Esophagus muscularis mucosa (tissue), 4 donors: ENCODE measurements at regions not wholly inside any gene's neighbourhood (a gene's known extent, or its start where the extent isn't known, plus 50 kb on each side); places are given as distances from the start of the nearest gene placed in this dataset.

Experiments used
- DNase-seq: peaks from one replicate; pipeline ENCODE4 v3.0.0-alpha.2; 2017; ENCODE audit errors: extremely low spot score
- H3K27ac ChIP-seq, 4 donors: fragments of 200-600 bp; sonication (generic); replicated peaks in 1 of 4; 1 replicate in 3 of 4; 2 replicates in 1 of 4; pipeline ENCODE4 v1.5.1; 2016 to 2019; ENCODE audit warnings: mild to moderate bottlenecking in 1 of 4
- H3K27me3 ChIP-seq, 4 donors: fragments of 200-600 bp; sonication (generic); one replicate each; pipeline versions ENCODE4 v1.5.1 to v1.6.0; 2016 to 2019
- H3K36me3 ChIP-seq, 4 donors: fragments of 200-600 bp; sonication (generic); one replicate each; pipeline ENCODE4 v1.5.1; 2016 to 2019
- H3K4me1 ChIP-seq, 4 donors: fragments of 200-600 bp; sonication (generic); one replicate each; pipeline ENCODE4 v1.5.1; 2016 to 2019
- H3K4me3 ChIP-seq, 4 donors: fragments of 200-600 bp; sonication (generic); 1 replicate in 2 of 4; 2 replicates in 2 of 4; pipeline ENCODE4 v1.5.1; 2016 to 2019; ENCODE audit warnings: mild to moderate bottlenecking in 4 of 4, moderate library complexity in 1 of 4
- H3K9me3 ChIP-seq, 4 donors: fragments of 200-600 bp; sonication (generic); 1 replicate in 3 of 4; 2 replicates in 1 of 4; pipeline ENCODE4 v1.5.1; 2016 to 2019
- EP300 ChIP-seq: sonication (generic); formaldehyde crosslinking; IDR thresholded peaks from one replicate; pipeline ENCODE4 v1.6.1; 2017; ENCODE audit warnings: antibody characterized with exemption
- POLR2A ChIP-seq: fragments of 450-650 bp; IDR thresholded peaks from one replicate; pipeline ENCODE4 v1.6.1; 2017; ENCODE audit warnings: antibody characterized with exemption, moderate library complexity, mild to moderate bottlenecking, low read depth
- POLR2AphosphoS5 ChIP-seq, 2 donors: sonication (generic); formaldehyde crosslinking; IDR thresholded peaks; one replicate each; pipeline ENCODE4 v1.6.1; 2017; ENCODE audit warnings: antibody characterized with exemption in 2 of 2
- WGBS: methylation state at CpG from one replicate; pipeline ENCODE4 v1.1.5; 2018; 5-methylcytosine and 5-hydroxymethylcytosine counted together
- intact Hi-C: fragments of 100-400 bp; cut with DNase I; formaldehyde crosslinking; loops from one replicate; pipeline ENCODE4 v1.15.1; 2023
- TF ChIP-seq, protein P1 (sequence below), 3 experiments: fragments of 200-600 bp in 2 of 3; fragments of 450-650 bp in 1 of 3; sonication (generic) in 2 of 3; IDR thresholded peaks; one replicate each; pipeline ENCODE4 v1.5.1; 2017 to 2019; ENCODE audit warnings: antibody characterized with exemption in 3 of 3, mild to moderate bottlenecking in 2 of 3, moderate library complexity in 1 of 3

GRCh38 chr1:87702455-87702854 lies 373.8 kb downstream of the LMO4 start:
- Histone ChIP-seq H3K27ac (no peak overlapping the region), H3K27me3 (no peaks in the 10 kb centered on the region), H3K4me1 (no peaks in the 10 kb centered on the region), H3K36me3 (no peaks in the 10 kb centered on the region), H3K4me3 (no peak overlapping the region), H3K9me3 (peaks cover 0 to 19% (median 15%) of the 10 kb centered on the region in 4 donors)
- intact Hi-C loops, result no loop called here
- TF ChIP-seq EP300, result no peak
- TF ChIP-seq POLR2A, result no peak
- no peak for TF ChIP-seq POLR2AphosphoS5 (IDR thresholded peaks at IDR 0.05)
- TF ChIP-seq, protein P1, sequence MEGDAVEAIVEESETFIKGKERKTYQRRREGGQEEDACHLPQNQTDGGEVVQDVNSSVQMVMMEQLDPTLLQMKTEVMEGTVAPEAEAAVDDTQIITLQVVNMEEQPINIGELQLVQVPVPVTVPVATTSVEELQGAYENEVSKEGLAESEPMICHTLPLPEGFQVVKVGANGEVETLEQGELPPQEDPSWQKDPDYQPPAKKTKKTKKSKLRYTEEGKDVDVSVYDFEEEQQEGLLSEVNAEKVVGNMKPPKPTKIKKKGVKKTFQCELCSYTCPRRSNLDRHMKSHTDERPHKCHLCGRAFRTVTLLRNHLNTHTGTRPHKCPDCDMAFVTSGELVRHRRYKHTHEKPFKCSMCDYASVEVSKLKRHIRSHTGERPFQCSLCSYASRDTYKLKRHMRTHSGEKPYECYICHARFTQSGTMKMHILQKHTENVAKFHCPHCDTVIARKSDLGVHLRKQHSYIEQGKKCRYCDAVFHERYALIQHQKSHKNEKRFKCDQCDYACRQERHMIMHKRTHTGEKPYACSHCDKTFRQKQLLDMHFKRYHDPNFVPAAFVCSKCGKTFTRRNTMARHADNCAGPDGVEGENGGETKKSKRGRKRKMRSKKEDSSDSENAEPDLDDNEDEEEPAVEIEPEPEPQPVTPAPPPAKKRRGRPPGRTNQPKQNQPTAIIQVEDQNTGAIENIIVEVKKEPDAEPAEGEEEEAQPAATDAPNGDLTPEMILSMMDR (IDR thresholded peaks at IDR 0.05), result no peak
- no peak for DNase-seq
- WGBS, result 90% methylated on average over 2 of the region's 2 CpGs

GRCh38 chr1:87705233-87705632 lies 376.6 kb downstream of the LMO4 start:
- Histone ChIP-seq H3K36me3 (no peaks in the 10 kb centered on the region), H3K27me3 (no peaks in the 10 kb centered on the region), H3K4me1 (no peaks in the 10 kb centered on the region), H3K4me3 (no peak overlapping the region), H3K27ac (no peak overlapping the region), H3K9me3 (peaks cover 0 to 19% (median 15%) of the 10 kb centered on the region in 4 donors)
- DNase-seq, result no peak
- 95% methylated on average over 4 of the region's 4 CpGs for WGBS
- intact Hi-C loops, result no loop called here
- no peak for TF ChIP-seq POLR2A
- TF ChIP-seq EP300, result no peak
- TF ChIP-seq POLR2AphosphoS5 (IDR thresholded peaks at IDR 0.05), result no peak
- TF ChIP-seq, protein P1 (IDR thresholded peaks at IDR 0.05), result no peak

GRCh38 chr1:87706203-87706602 lies 377.5 kb downstream of the LMO4 start:
- H3K4me3 ChIP-seq, result no peak overlapping the region
- intact Hi-C loops, result no loop called here
- no peaks in the 10 kb centered on the region for H3K27me3 ChIP-seq
- H3K36me3 ChIP-seq, result no peaks in the 10 kb centered on the region
- no peak for TF ChIP-seq POLR2AphosphoS5 (IDR thresholded peaks at IDR 0.05)
- TF ChIP-seq, protein P1 (IDR thresholded peaks at IDR 0.05), result no peak
- TF ChIP-seq EP300, result no peak
- no peak for TF ChIP-seq POLR2A
- H3K9me3 ChIP-seq, result peaks cover 0 to 16% (median 15%) of the 10 kb centered on the region in 4 donors
- no peaks in the 10 kb centered on the region for H3K4me1 ChIP-seq
- no peak for DNase-seq
- H3K27ac ChIP-seq, result no peak overlapping the region

DNA sequence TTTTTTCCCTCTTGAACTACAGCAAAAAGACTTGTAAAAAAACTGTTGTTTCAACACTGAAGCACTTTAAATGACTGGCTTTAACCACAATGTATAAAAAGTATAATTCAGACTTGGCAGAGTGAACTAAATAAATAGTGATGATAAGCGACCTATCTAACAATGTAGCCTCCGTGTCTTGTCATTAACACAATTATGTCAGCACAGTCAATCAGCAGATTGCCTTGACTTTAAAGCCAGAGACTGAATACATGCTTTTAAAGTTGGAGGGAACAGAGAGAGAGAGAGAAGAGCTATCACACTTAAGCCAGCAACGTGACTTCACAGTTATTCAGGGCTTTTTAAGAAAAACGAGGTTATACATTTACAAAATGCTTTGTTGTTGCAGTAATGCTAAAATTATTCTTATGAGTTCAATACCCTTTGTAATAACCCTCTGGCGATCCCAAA lies 378.1 kb downstream of the LMO4 start:
- H3K4me3 ChIP-seq, result no peak overlapping the region
- H3K36me3 ChIP-seq, result no peaks in the 10 kb centered on the region
- no peak overlapping the region for H3K27ac ChIP-seq
- intact Hi-C loops, result no loop called here
- TF ChIP-seq EP300, result no peak
- TF ChIP-seq, protein P1 (IDR thresholded peaks at IDR 0.05), result no peak
- no peak for TF ChIP-seq POLR2AphosphoS5 (IDR thresholded peaks at IDR 0.05)
- TF ChIP-seq POLR2A, result no peak
- no peaks in the 10 kb centered on the region for H3K27me3 ChIP-seq
- H3K9me3 ChIP-seq, result peaks cover 0 to 14% (median 12%) of the 10 kb centered on the region in 4 donors
- peaks cover 0 to under 1% (median 0%) of the 10 kb centered on the region in 4 donors for H3K4me1 ChIP-seq
- DNase-seq, result no peak
- 53% methylated on average over 5 of the region's 5 CpGs for WGBS

- WGBS, result 86% methylated on average over 7 of the region's 7 CpGs
- H3K9me3 ChIP-seq, result peaks cover 0 to 8% (median 6%) of the 10 kb centered on the region in 4 donors
- peaks cover 0 to 6% (median 5%) of the 10 kb centered on the region in 4 donors for H3K4me1 ChIP-seq
- TF ChIP-seq POLR2A, result no peak
- TF ChIP-seq EP300, result no peak
- no peak for TF ChIP-seq POLR2AphosphoS5 (IDR thresholded peaks at IDR 0.05)
- TF ChIP-seq, protein P1 (IDR thresholded peaks at IDR 0.05), result no peak
- H3K27me3 ChIP-seq, result no peaks in the 10 kb centered on the region
- no peak overlapping the region for H3K27ac ChIP-seq
- no peak overlapping the region for H3K4me3 ChIP-seq
- H3K36me3 ChIP-seq, result no peaks in the 10 kb centered on the region
- intact Hi-C loops, result no loop called here
- DNase-seq, result no peak
Observed at GRCh38 chr1:87707411-87707810, 378.7 kb downstream of the LMO4 start.
